ENCODE measurements at regions not wholly inside any gene's neighbourhood (a gene's known extent, or its start where the extent isn't known, plus 50 kb on each side); places are given as distances from the start of the nearest gene placed in this dataset.

DNA sequence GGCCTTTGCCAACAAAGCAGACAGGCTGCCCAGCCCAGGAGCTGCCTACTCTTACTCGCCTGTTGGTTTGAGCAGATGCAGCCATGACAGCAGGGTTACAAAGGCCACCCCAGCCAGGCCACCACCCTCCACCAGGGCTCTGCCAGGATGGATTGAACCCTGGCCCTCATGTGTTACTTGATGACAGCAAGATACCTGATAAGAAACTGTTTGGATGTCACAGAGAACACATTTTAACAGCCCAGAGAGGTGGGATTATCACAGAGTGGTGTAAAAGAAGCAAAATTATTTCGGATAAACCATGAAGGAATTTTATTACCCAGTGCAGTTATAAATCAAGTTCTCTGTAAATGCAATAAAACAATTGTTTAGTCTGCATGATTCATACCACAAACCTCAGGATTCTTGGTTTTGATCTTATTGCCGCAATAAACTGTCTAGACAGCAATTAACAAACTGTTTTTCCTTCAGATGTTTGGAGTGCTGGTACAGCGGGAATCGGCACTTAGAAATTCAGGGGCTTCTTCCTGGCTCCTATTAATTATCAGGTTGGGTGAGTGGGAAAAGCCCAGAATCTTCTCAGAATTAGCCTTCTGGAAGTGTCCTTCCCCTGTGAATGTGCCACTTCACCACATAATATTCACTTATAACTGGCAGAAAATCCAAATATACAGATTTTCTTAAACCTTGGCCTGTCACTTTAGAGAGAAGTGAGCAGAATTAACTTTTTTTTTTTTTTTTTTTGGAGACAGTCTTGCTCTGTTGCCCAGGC is 58.0 kb upstream of the SALL4 start (continued):
- TF ChIP-seq, protein P1, sequence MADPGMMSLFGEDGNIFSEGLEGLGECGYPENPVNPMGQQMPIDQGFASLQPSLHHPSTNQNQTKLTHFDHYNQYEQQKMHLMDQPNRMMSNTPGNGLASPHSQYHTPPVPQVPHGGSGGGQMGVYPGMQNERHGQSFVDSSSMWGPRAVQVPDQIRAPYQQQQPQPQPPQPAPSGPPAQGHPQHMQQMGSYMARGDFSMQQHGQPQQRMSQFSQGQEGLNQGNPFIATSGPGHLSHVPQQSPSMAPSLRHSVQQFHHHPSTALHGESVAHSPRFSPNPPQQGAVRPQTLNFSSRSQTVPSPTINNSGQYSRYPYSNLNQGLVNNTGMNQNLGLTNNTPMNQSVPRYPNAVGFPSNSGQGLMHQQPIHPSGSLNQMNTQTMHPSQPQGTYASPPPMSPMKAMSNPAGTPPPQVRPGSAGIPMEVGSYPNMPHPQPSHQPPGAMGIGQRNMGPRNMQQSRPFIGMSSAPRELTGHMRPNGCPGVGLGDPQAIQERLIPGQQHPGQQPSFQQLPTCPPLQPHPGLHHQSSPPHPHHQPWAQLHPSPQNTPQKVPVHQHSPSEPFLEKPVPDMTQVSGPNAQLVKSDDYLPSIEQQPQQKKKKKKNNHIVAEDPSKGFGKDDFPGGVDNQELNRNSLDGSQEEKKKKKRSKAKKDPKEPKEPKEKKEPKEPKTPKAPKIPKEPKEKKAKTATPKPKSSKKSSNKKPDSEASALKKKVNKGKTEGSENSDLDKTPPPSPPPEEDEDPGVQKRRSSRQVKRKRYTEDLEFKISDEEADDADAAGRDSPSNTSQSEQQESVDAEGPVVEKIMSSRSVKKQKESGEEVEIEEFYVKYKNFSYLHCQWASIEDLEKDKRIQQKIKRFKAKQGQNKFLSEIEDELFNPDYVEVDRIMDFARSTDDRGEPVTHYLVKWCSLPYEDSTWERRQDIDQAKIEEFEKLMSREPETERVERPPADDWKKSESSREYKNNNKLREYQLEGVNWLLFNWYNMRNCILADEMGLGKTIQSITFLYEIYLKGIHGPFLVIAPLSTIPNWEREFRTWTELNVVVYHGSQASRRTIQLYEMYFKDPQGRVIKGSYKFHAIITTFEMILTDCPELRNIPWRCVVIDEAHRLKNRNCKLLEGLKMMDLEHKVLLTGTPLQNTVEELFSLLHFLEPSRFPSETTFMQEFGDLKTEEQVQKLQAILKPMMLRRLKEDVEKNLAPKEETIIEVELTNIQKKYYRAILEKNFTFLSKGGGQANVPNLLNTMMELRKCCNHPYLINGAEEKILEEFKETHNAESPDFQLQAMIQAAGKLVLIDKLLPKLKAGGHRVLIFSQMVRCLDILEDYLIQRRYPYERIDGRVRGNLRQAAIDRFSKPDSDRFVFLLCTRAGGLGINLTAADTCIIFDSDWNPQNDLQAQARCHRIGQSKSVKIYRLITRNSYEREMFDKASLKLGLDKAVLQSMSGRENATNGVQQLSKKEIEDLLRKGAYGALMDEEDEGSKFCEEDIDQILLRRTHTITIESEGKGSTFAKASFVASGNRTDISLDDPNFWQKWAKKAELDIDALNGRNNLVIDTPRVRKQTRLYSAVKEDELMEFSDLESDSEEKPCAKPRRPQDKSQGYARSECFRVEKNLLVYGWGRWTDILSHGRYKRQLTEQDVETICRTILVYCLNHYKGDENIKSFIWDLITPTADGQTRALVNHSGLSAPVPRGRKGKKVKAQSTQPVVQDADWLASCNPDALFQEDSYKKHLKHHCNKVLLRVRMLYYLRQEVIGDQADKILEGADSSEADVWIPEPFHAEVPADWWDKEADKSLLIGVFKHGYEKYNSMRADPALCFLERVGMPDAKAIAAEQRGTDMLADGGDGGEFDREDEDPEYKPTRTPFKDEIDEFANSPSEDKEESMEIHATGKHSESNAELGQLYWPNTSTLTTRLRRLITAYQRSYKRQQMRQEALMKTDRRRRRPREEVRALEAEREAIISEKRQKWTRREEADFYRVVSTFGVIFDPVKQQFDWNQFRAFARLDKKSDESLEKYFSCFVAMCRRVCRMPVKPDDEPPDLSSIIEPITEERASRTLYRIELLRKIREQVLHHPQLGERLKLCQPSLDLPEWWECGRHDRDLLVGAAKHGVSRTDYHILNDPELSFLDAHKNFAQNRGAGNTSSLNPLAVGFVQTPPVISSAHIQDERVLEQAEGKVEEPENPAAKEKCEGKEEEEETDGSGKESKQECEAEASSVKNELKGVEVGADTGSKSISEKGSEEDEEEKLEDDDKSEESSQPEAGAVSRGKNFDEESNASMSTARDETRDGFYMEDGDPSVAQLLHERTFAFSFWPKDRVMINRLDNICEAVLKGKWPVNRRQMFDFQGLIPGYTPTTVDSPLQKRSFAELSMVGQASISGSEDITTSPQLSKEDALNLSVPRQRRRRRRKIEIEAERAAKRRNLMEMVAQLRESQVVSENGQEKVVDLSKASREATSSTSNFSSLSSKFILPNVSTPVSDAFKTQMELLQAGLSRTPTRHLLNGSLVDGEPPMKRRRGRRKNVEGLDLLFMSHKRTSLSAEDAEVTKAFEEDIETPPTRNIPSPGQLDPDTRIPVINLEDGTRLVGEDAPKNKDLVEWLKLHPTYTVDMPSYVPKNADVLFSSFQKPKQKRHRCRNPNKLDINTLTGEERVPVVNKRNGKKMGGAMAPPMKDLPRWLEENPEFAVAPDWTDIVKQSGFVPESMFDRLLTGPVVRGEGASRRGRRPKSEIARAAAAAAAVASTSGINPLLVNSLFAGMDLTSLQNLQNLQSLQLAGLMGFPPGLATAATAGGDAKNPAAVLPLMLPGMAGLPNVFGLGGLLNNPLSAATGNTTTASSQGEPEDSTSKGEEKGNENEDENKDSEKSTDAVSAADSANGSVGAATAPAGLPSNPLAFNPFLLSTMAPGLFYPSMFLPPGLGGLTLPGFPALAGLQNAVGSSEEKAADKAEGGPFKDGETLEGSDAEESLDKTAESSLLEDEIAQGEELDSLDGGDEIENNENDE (IDR thresholded peaks at IDR 0.05; ENCODE audit: insufficient replicate concordance, low read length), result no peak
- TF ChIP-seq SP1 (IDR thresholded peaks at IDR 0.05; ENCODE audit: low read depth, low read length), result no peak
- no peak for TF ChIP-seq CREB1 (IDR thresholded peaks at IDR 0.05)
- TF ChIP-seq ATF2 (IDR thresholded peaks at IDR 0.05; ENCODE audit: low read length), result no peak
- no peak for TF ChIP-seq JUND (IDR thresholded peaks at IDR 0.05; ENCODE audit: low read length)
- no peak for TF ChIP-seq TAF1 (IDR thresholded peaks at IDR 0.05; ENCODE audit: low read depth, low read length)
- no peak for TF ChIP-seq SIX5 (IDR thresholded peaks at IDR 0.05; ENCODE audit: low read depth, low read length)
- TF ChIP-seq KDM1A (IDR thresholded peaks at IDR 0.05; ENCODE audit: borderline replicate concordance, low read length), result no peak
- no peak for TF ChIP-seq POLR2AphosphoS5 (IDR thresholded peaks at IDR 0.05; ENCODE audit: low read depth, low read length)

Data from H1 (cell line).